Suprapubic skin (tissue), 4 donors: ENCODE measurements at regions not wholly inside any gene's neighbourhood (a gene's known extent, or its start where the extent isn't known, plus 50 kb on each side); places are given as distances from the start of the nearest gene placed in this dataset.
"Not testable (repeated sequence)": the region's sequence is repeated elsewhere in the genome, so short reads cannot be mapped to it uniquely, and the experiment has no call there.

ENCODE experiments used
- DNase-seq, 2 donors: peaks; one replicate each; pipeline ENCODE4 v3.0.0-alpha.2; 2019; ENCODE audit warnings: low spot score in 2 of 2
- H3K27ac ChIP-seq: fragments of 200-600 bp; sonication (generic); one replicate; pipeline ENCODE4 v1.5.1; 2019
- H3K27me3 ChIP-seq: fragments of 200-600 bp; sonication (generic); one replicate; pipeline ENCODE4 v1.5.1; 2019
- H3K36me3 ChIP-seq: fragments of 200-600 bp; sonication (generic); one replicate; pipeline ENCODE4 v1.5.1; 2019
- H3K4me1 ChIP-seq: fragments of 200-600 bp; sonication (generic); one replicate; pipeline ENCODE4 v1.5.1; 2019
- H3K4me3 ChIP-seq: fragments of 200-600 bp; sonication (generic); one replicate; pipeline ENCODE4 v1.5.1; 2019; ENCODE audit warnings: mild to moderate bottlenecking
- H3K9me3 ChIP-seq: fragments of 200-600 bp; sonication (generic); one replicate; pipeline ENCODE4 v1.5.1; 2019
- CTCF ChIP-seq, 2 donors: fragments of 200-600 bp in 1 of 2; fragments of 450-650 bp in 1 of 2; sonication (generic) in 1 of 2; IDR thresholded peaks; one replicate each; pipeline ENCODE4 v1.5.1; 2016 to 2019; ENCODE audit warnings: antibody characterized with exemption in 2 of 2, mild to moderate bottlenecking in 1 of 2, moderate library complexity in 1 of 2
- EP300 ChIP-seq: sonication (generic); formaldehyde crosslinking; IDR thresholded peaks from one replicate; pipeline ENCODE4 v1.6.1; 2017; ENCODE audit warnings: antibody characterized with exemption
- POLR2A ChIP-seq, 2 donors: fragments of 450-650 bp; IDR thresholded peaks; one replicate each; pipeline ENCODE4 v1.6.1; 2017; ENCODE audit warnings: antibody characterized with exemption in 2 of 2, mild to moderate bottlenecking in 2 of 2, moderate library complexity in 2 of 2
- POLR2AphosphoS5 ChIP-seq, 3 donors: sonication (generic); formaldehyde crosslinking; IDR thresholded peaks; one replicate each; pipeline ENCODE4 v1.6.1; 2017; ENCODE audit warnings: antibody characterized with exemption in 3 of 3
- WGBS: methylation state at CpG from one replicate; pipeline ENCODE4 v1.1.5; 2018; 5-methylcytosine and 5-hydroxymethylcytosine counted together

GRCh38 chr15:91635641-91636040, 217.9 kb upstream of the SLCO3A1 start:
- DNase-seq, result no peak
- WGBS, result 89% methylated on average over 1 of the region's 1 CpG
- no peaks in the 10 kb centered on the region for H3K27me3 ChIP-seq
- no peak for TF ChIP-seq CTCF (IDR thresholded peaks at IDR 0.05)
- no peak for TF ChIP-seq POLR2A (IDR thresholded peaks at IDR 0.05)
- TF ChIP-seq POLR2AphosphoS5 (IDR thresholded peaks at IDR 0.05), result no peak
- TF ChIP-seq EP300, result no peak
- H3K4me3 ChIP-seq, result no peak overlapping the region
- H3K9me3 ChIP-seq, result peaks cover 11% of the 10 kb centered on the region
- no peaks in the 10 kb centered on the region for H3K4me1 ChIP-seq
- no peaks in the 10 kb centered on the region for H3K36me3 ChIP-seq
- H3K27ac ChIP-seq, result no peak overlapping the region

- H3K9me3 ChIP-seq, result no peaks in the 10 kb centered on the region
- TF ChIP-seq EP300 (no peak), POLR2A (IDR thresholded peaks at IDR 0.05) (no peak), CTCF (IDR thresholded peaks at IDR 0.05) (no peak), POLR2AphosphoS5 (IDR thresholded peaks at IDR 0.05) (no peak)
- no peak for DNase-seq
- WGBS, result 95% methylated on average over 2 of the region's 2 CpGs
- H3K27me3 ChIP-seq, result peaks cover 7% of the 10 kb centered on the region
- H3K4me1 ChIP-seq, result no peaks in the 10 kb centered on the region
- no peak overlapping the region for H3K27ac ChIP-seq
- H3K36me3 ChIP-seq, result no peaks in the 10 kb centered on the region
- H3K4me3 ChIP-seq, result no peak overlapping the region
Observed at GRCh38 chr15:91649016-91649415, 204.5 kb upstream of the SLCO3A1 start.

- TF ChIP-seq POLR2AphosphoS5 (IDR thresholded peaks at IDR 0.05), result no peak
- TF ChIP-seq POLR2A (IDR thresholded peaks at IDR 0.05), result no peak
- no peak for TF ChIP-seq CTCF (IDR thresholded peaks at IDR 0.05)
- no peak for TF ChIP-seq EP300
- 82% methylated on average over 4 of the region's 4 CpGs for WGBS
- no peak for DNase-seq
- H3K27ac ChIP-seq, result no peak overlapping the region
- no peak overlapping the region for H3K4me3 ChIP-seq
- H3K36me3 ChIP-seq, result no peaks in the 10 kb centered on the region
- peaks cover 11% of the 10 kb centered on the region for H3K27me3 ChIP-seq
- no peaks in the 10 kb centered on the region for H3K9me3 ChIP-seq
- no peaks in the 10 kb centered on the region for H3K4me1 ChIP-seq
Observed at GRCh38 chr15:91649831-91650321, 203.6 kb upstream of the SLCO3A1 start.

GRCh38 chr15:91651251-91651650, 202.3 kb upstream of the SLCO3A1 start:
- H3K4me3 ChIP-seq, result no peak overlapping the region
- no peaks in the 10 kb centered on the region for H3K4me1 ChIP-seq
- H3K27ac ChIP-seq, result no peak overlapping the region
- no peaks in the 10 kb centered on the region for H3K36me3 ChIP-seq
- TF ChIP-seq EP300 (no peak), CTCF (IDR thresholded peaks at IDR 0.05) (no peak), POLR2AphosphoS5 (IDR thresholded peaks at IDR 0.05) (no peak), POLR2A (IDR thresholded peaks at IDR 0.05) (no peak)
- no peak for DNase-seq
- no peaks in the 10 kb centered on the region for H3K9me3 ChIP-seq
- WGBS, result 93% methylated on average over 3 of the region's 3 CpGs
- peaks cover 16% of the 10 kb centered on the region for H3K27me3 ChIP-seq

GRCh38 chr15:91652610-91653207, 200.8 kb upstream of the SLCO3A1 start:
- no peaks in the 10 kb centered on the region for H3K9me3 ChIP-seq
- no peaks in the 10 kb centered on the region for H3K4me1 ChIP-seq
- no peak for TF ChIP-seq EP300
- no peak for TF ChIP-seq POLR2A (IDR thresholded peaks at IDR 0.05)
- no peak for TF ChIP-seq CTCF (IDR thresholded peaks at IDR 0.05)
- TF ChIP-seq POLR2AphosphoS5 (IDR thresholded peaks at IDR 0.05), result no peak
- H3K4me3 ChIP-seq, result no peak overlapping the region
- no peaks in the 10 kb centered on the region for H3K36me3 ChIP-seq
- no peak overlapping the region for H3K27ac ChIP-seq
- no peak for DNase-seq
- peaks cover 21% of the 10 kb centered on the region for H3K27me3 ChIP-seq
- WGBS, result 84% methylated on average over 7 of the region's 7 CpGs

GRCh38 chr15:91655563-91656290, 197.8 kb upstream of the SLCO3A1 start:
- H3K4me3 ChIP-seq, H3K36me3 ChIP-seq, H3K4me1 ChIP-seq, H3K9me3 ChIP-seq, DNase-seq, H3K27ac ChIP-seq: not testable (repeated sequence)
- WGBS, result 77% methylated on average over 12 of the region's 12 CpGs
- peaks cover 24% of the 10 kb centered on the region for H3K27me3 ChIP-seq
